Kidney epithelial cell (primary cell): ENCODE measurements at regions not wholly inside any gene's neighbourhood (a gene's known extent, or its start where the extent isn't known, plus 50 kb on each side); places are given as distances from the start of the nearest gene placed in this dataset.

Source experiments
- DNase-seq: peaks from one replicate; pipeline ENCODE4 v3.0.0-alpha.2; 2010; ENCODE audit warnings: low read depth
- H3K27me3 ChIP-seq: 2 replicates; pipeline ENCODE4 v1.6.0; 2011; ENCODE audit warnings: low read length; ENCODE audit not compliant: control insufficient read depth, insufficient read depth
- H3K36me3 ChIP-seq: 2 replicates; pipeline ENCODE4 v1.5.1; 2011; ENCODE audit warnings: low read length; ENCODE audit not compliant: control insufficient read depth, insufficient read depth
- H3K4me3 ChIP-seq: 2 replicates; pipeline ENCODE4 v1.5.1; 2011; ENCODE audit warnings: low read depth, mild to moderate bottlenecking, control low read depth, low read length
- TF ChIP-seq, protein P1 (sequence below): IDR thresholded peaks from 2 replicates; pipeline ENCODE4 v1.5.1; 2011; ENCODE audit warnings: mild to moderate bottlenecking, moderate library complexity, low read length, control low read depth, inconsistent platforms; ENCODE audit not compliant: insufficient read depth, poor library complexity, severe bottlenecking

DNA sequence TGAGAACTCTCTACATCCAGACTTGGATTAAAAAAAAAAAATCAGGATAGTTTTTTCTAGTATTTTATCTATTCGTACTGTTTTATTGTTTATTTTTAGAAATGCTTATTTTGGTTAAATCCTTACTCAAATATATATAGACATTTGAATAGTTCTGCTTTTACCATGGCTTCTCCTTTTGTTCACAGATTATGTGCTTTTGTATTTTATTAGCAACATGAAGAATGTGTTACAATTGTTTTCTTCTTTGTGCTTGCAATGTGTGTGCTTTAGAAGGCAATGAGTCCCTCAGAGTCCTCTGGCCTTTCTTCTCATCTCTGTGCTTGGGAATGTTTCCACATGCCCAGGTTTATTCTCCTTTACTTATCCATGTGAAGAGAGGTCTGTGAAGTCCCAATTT is 324.0 kb downstream of the KCNRG start:
- no peaks in the 10 kb centered on the region for H3K36me3 ChIP-seq

DNA sequence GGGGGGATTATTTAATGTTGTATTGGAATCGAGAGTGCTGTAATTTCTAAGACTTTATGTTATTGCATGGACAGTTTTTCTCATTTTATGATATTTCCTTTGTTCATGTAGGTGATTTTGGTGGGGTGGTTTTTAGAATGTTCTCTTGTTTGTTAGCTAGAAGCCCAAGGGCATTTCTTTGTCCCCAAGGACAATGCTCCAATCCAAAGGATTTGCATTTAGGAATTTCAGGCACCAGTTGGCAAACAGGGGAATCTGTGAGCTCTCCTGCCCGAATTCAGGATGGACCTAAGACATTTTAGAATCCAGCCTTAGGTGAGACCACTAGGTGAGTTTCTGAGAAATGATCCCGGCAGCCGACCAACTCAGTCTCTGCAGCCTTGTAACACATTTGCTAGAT is 324.9 kb downstream of the KCNRG start:
- no peak for DNase-seq
- no peaks in the 10 kb centered on the region for H3K36me3 ChIP-seq
- H3K27me3 ChIP-seq = no peaks in the 10 kb centered on the region
- TF ChIP-seq, protein P1, sequence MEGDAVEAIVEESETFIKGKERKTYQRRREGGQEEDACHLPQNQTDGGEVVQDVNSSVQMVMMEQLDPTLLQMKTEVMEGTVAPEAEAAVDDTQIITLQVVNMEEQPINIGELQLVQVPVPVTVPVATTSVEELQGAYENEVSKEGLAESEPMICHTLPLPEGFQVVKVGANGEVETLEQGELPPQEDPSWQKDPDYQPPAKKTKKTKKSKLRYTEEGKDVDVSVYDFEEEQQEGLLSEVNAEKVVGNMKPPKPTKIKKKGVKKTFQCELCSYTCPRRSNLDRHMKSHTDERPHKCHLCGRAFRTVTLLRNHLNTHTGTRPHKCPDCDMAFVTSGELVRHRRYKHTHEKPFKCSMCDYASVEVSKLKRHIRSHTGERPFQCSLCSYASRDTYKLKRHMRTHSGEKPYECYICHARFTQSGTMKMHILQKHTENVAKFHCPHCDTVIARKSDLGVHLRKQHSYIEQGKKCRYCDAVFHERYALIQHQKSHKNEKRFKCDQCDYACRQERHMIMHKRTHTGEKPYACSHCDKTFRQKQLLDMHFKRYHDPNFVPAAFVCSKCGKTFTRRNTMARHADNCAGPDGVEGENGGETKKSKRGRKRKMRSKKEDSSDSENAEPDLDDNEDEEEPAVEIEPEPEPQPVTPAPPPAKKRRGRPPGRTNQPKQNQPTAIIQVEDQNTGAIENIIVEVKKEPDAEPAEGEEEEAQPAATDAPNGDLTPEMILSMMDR = no peak
- H3K4me3 ChIP-seq = no peak overlapping the region

More for the DNA sequence above, 324.0 kb downstream of the KCNRG start:
- TF ChIP-seq, protein P1 = no peak
- Histone ChIP-seq H3K27me3 (no peaks in the 10 kb centered on the region), H3K4me3 (no peak overlapping the region)
- no peak for DNase-seq

DNA sequence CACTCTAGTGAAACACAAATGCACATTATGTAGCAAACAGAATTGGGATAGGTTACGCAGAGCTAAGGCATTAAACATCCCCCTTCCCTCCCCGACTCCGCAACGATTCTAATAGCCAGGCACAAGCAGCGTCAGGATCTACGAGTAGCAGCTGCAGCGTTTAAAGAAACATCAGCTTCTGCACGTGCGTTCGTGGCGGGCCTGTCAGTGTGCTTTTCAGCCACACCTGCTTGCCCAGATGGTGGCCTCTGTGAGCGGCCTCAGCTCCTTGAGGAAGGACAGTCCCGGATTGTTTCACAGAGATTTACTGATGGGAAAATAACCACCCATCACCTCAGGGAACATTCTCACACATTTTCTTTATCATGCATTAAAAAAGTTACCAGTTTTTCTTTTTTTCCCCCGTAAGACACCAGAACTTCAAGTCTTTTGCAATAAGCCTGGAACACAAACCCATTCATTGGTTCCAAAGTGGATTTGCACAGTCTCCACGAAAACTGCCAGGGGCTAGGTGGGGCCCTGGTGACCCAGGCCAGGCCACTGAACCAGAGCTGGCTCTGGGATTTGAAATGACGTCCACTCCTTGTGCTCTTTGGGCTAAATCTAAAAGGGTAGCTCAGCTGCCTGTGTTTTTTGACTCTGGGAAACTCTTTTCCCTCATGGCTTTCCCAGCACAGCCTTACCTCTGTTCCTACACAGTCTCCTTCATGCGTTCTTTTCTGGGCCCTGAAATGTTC is 325.5 kb downstream of the KCNRG start:
- Histone ChIP-seq H3K4me3 (no peak overlapping the region), H3K27me3 (no peaks in the 10 kb centered on the region), H3K36me3 (no peaks in the 10 kb centered on the region)
- DNase-seq = no peak
- TF ChIP-seq, protein P1 = no peak

DNA sequence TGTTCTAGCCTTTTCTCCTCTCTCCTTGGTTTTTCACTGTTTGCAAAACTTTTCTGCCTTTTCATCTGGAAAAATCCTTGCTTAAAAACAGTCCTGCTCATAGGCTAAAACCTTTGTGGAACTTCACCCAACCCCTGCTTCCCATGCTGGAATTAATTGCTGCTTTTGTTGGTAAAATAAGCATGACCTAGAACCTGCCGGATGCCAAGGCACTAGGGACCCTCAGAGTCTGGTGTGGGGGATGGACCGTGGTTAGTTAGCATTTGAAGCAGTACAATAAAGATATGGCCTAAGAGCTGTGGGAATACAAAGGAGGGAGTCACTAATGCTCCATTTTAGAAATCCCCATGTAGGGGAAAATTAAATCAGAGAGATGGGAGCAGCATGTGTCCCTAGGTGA is 326.3 kb downstream of the KCNRG start:
- no peaks in the 10 kb centered on the region for H3K27me3 ChIP-seq
- H3K36me3 ChIP-seq = no peaks in the 10 kb centered on the region
- no peak for DNase-seq
- TF ChIP-seq, protein P1 = no peak
- H3K4me3 ChIP-seq = no peak overlapping the region

DNA sequence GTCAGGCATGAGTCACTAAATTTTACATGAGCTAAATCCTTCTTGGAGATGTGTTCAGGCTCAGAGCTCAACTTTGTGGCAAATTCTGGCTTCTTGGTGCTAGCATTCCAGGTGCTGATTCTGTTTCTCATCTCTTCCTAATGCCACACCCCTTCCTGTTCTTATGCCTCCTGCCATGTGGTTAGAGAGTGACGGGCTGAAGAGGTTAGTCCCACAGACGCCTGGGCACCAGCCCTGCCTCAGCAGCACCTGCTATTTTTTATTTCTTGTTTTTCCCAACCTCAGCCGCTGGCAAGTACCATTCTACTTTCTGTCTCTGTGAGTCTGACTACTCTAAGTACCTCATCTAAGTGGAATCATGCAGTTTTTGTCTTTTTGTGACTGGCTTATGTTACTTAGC is 329.5 kb downstream of the KCNRG start:
- no peak for DNase-seq
- TF ChIP-seq, protein P1 = no peak
- Histone ChIP-seq H3K36me3 (no peaks in the 10 kb centered on the region), H3K4me3 (no peak overlapping the region), H3K27me3 (no peaks in the 10 kb centered on the region)

DNA sequence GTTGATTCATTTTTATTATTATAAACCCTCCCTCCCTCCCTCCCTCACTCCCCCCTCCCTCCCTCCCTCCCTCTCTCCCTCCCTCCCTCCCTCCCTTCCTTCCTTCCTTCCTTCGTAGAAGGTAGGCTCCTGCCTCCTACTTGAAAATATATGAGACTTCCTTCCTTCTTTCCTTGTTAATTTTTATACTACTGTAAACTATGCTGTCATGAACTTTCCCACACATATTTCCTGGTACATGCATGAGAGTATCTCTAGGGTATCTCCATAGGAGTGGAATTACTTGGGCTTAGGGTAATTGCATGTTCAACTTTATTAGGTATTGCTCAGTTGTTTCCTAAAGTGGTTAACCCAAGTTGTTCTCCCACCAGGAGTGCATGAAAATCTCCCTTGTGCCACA is 330.6 kb downstream of the KCNRG start:
- TF ChIP-seq, protein P1 = no peak
- no peak overlapping the region for H3K4me3 ChIP-seq
- H3K36me3 ChIP-seq = no peaks in the 10 kb centered on the region
- DNase-seq = no peak
- no peaks in the 10 kb centered on the region for H3K27me3 ChIP-seq
